ENCODE measurements at regions not wholly inside any gene's neighbourhood (a gene's known extent, or its start where the extent isn't known, plus 50 kb on each side); places are given as distances from the start of the nearest gene placed in this dataset.

DNA sequence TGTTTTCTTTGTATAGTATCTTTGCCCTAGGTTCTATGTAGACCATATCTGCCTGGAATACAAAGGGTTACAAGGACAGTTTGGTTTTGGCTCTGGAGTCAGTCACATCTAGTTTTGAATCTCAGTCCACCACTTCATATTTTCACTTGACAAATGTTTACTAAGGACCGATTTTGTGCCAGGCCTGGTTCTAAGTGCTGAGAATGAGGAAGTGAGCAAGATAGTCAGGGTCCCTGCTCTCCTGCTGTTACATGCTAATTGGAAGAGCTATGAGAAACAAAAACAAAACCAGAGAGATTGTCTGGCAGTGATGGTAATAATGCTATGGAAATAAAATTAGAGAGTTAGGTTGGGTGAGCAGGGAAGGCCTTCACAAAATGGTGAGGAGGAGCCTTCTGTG is 66.1 kb upstream of the ARHGAP20 start (continued):
- TF ChIP-seq SMAD4 (CRISPR knock-in tag; IDR thresholded peaks at IDR 0.05) = no peak

DNA sequence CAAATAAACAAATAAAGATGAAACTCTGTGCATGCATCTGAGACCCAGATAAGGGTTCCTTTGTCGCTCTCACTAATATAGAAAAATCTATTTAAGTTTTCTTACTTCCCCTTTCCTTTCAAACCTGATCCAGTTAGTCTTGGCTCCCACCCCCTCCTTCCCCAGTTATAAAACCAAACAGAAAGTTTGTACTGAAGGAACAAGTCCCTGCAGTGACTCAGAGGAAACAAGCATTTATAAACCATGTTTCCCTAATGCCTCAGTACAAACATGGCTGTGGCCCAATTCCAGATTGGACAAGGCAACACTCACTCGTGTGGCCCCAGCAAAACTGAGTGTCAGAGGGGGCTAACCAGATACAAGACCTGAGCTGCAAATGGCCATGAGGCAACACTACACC is 65.5 kb upstream of the ARHGAP20 start:
- Mint-ChIP-seq H3K27ac (no peak overlapping the region), H3K27me3 (ENCODE audit: low read depth) (no peaks in the 10 kb centered on the region), H3K4me1 (no peaks in the 10 kb centered on the region), H3K9me3 (peaks cover 15% of the 10 kb centered on the region), H3K4me3 (no peak overlapping the region), H3K36me3 (peaks cover 3% of the 10 kb centered on the region; the same call in 1 of the 2 replicates)
- CTCF ChIA-PET = no interaction called here
- ATAC-seq (no peak), DNase-seq (ENCODE audit: low spot score) (no peak)
- TF ChIP-seq TEAD1 (CRISPR knock-in tag; IDR thresholded peaks at IDR 0.05) (no peak), FOXP1 (CRISPR knock-in tag; IDR thresholded peaks at IDR 0.05; ENCODE audit: borderline replicate concordance) (no peak), ZNF396 (CRISPR knock-in tag; IDR thresholded peaks at IDR 0.05; ENCODE audit: borderline replicate concordance) (no peak), ZNF671 (CRISPR knock-in tag; IDR thresholded peaks at IDR 0.05) (no peak), TEAD4 (CRISPR knock-in tag; IDR thresholded peaks at IDR 0.05) (no peak), ETV6 (CRISPR knock-in tag; IDR thresholded peaks at IDR 0.05) (no peak), CTCF (IDR thresholded peaks at IDR 0.05) (no peak), ZNF138 (CRISPR knock-in tag; conservative IDR thresholded peaks at IDR 0.05) (no peak), ATF6 (CRISPR knock-in tag; IDR thresholded peaks at IDR 0.05) (no peak), HMGXB4 (CRISPR knock-in tag; IDR thresholded peaks at IDR 0.05) (no peak), ZNF425 (CRISPR knock-in tag; conservative IDR thresholded peaks at IDR 0.05) (no peak)
- TF ChIP-seq, protein P1, sequence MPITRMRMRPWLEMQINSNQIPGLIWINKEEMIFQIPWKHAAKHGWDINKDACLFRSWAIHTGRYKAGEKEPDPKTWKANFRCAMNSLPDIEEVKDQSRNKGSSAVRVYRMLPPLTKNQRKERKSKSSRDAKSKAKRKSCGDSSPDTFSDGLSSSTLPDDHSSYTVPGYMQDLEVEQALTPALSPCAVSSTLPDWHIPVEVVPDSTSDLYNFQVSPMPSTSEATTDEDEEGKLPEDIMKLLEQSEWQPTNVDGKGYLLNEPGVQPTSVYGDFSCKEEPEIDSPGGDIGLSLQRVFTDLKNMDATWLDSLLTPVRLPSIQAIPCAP (CRISPR knock-in tag; IDR thresholded peaks at IDR 0.05) = no peak
- TF ChIP-seq, protein P2, sequence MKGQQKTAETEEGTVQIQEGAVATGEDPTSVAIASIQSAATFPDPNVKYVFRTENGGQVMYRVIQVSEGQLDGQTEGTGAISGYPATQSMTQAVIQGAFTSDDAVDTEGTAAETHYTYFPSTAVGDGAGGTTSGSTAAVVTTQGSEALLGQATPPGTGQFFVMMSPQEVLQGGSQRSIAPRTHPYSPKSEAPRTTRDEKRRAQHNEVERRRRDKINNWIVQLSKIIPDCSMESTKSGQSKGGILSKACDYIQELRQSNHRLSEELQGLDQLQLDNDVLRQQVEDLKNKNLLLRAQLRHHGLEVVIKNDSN (CRISPR knock-in tag; IDR thresholded peaks at IDR 0.05) = no peak
- POLR2A ChIA-PET = no interaction called here

GRCh38 chr11:110776081-110776480 is 63.8 kb upstream of the ARHGAP20 start:
- Mint-ChIP-seq H3K27me3 (ENCODE audit: low read depth) (no peaks in the 10 kb centered on the region), H3K27ac (no peak overlapping the region), H3K36me3 (peaks cover 3% of the 10 kb centered on the region; the same call in 1 of the 2 replicates), H3K4me3 (no peak overlapping the region), H3K4me1 (no peaks in the 10 kb centered on the region), H3K9me3 (peaks cover 15% of the 10 kb centered on the region)
- DNase-seq (ENCODE audit: low spot score) (no peak), ATAC-seq (no peak)
- POLR2A ChIA-PET = no interaction called here
- CTCF ChIA-PET = no interaction called here
- TF ChIP-seq EMX1 (CRISPR knock-in tag; IDR thresholded peaks at IDR 0.05) (no peak), GRHL2 (CRISPR knock-in tag; IDR thresholded peaks at IDR 0.05; ENCODE audit: insufficient replicate concordance, severe bottlenecking) (no peak), FOXK1 (CRISPR knock-in tag; IDR thresholded peaks at IDR 0.05) (no peak), TEAD4 (CRISPR knock-in tag; IDR thresholded peaks at IDR 0.05) (no peak), TP53 (CRISPR knock-in tag; IDR thresholded peaks at IDR 0.05) (no peak), RELA (CRISPR knock-in tag; IDR thresholded peaks at IDR 0.05; ENCODE audit: borderline replicate concordance) (no peak)
- TF ChIP-seq, protein P3, sequence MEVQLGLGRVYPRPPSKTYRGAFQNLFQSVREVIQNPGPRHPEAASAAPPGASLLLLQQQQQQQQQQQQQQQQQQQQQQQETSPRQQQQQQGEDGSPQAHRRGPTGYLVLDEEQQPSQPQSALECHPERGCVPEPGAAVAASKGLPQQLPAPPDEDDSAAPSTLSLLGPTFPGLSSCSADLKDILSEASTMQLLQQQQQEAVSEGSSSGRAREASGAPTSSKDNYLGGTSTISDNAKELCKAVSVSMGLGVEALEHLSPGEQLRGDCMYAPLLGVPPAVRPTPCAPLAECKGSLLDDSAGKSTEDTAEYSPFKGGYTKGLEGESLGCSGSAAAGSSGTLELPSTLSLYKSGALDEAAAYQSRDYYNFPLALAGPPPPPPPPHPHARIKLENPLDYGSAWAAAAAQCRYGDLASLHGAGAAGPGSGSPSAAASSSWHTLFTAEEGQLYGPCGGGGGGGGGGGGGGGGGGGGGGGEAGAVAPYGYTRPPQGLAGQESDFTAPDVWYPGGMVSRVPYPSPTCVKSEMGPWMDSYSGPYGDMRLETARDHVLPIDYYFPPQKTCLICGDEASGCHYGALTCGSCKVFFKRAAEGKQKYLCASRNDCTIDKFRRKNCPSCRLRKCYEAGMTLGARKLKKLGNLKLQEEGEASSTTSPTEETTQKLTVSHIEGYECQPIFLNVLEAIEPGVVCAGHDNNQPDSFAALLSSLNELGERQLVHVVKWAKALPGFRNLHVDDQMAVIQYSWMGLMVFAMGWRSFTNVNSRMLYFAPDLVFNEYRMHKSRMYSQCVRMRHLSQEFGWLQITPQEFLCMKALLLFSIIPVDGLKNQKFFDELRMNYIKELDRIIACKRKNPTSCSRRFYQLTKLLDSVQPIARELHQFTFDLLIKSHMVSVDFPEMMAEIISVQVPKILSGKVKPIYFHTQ (CRISPR knock-in tag; IDR thresholded peaks at IDR 0.05) = no peak
- TF ChIP-seq, protein P1 (CRISPR knock-in tag; IDR thresholded peaks at IDR 0.05) = no peak
